ENCODE measurements at regions not wholly inside any gene's neighbourhood (a gene's known extent, or its start where the extent isn't known, plus 50 kb on each side); places are given as distances from the start of the nearest gene placed in this dataset. TPM values are rescaled to one million over a fixed set of nuclear protein-coding genes. Genes with fewer than 3 reads are reported as not detected.

GRCh38 chr5:126373375-126374108 lies 49.7 kb upstream of the GRAMD2B start:
- 37 to 58% methylated on average over 3 of the region's 3 CpGs for WGBS, 2 donors
- no peaks in the 10 kb centered on the region for H3K36me3 ChIP-seq (ENCODE audit: control insufficient read depth in 4 of 4, insufficient read depth in 4 of 4, low read length in 4 of 4)
- H3K9ac ChIP-seq (ENCODE audit: insufficient read depth in 1 of 2, low read length in 2 of 2) = no peak overlapping the region
- H3K4me1 ChIP-seq (ENCODE audit: control insufficient read depth in 5 of 5, insufficient read depth in 5 of 5, low read length in 5 of 5) = peaks cover 0 to 19% (median 0%) of the 10 kb centered on the region in 5 donors
- no peak overlapping the region for H3K27ac ChIP-seq (ENCODE audit: low read depth in 1 of 2, low read length in 1 of 2)
- no peak for DNase-seq
- TF ChIP-seq CTCF (IDR thresholded peaks at IDR 0.05; ENCODE audit: control extremely low read depth, extremely low read depth) = no peak
- no peaks in the 10 kb centered on the region for H3K9me3 ChIP-seq (ENCODE audit: control insufficient read depth in 4 of 4, insufficient read depth in 3 of 4, low read length in 3 of 4)
- no peaks in the 10 kb centered on the region for H3K27me3 ChIP-seq (ENCODE audit: control insufficient read depth in 3 of 3, insufficient read depth in 3 of 3, low read length in 2 of 3)
- H3K4me3 ChIP-seq = no peak overlapping the region
- ATAC-seq (ENCODE audit: insufficient read depth, low FRiP score) = no peak

Small RNA genes in the stretch of these regions (small RNA-seq; reads per million reads assigned to genes)
- gene HMGB1P22 (ENCODE audit: low replicate concordance) (not detected), gene RN7SKP117 (ENCODE audit: low replicate concordance) (not detected)

All from lung (tissue), 12 donors.